Keratinocyte (primary cell): ENCODE measurements at regions not wholly inside any gene's neighbourhood (a gene's known extent, or its start where the extent isn't known, plus 50 kb on each side); places are given as distances from the start of the nearest gene placed in this dataset.

ENCODE experiments used
- DNase-seq: peaks from one replicate; pipeline ENCODE4 v3.0.0-alpha.2; 2011; ENCODE audit warnings: low read depth, missing footprints, low spot score
- FAIRE-seq: peaks from 2 replicates; lab custom pipeline; 2011; peaks lifted over from hg19 to GRCh38; lab: Jason Lieb, UNC
- H2AFZ ChIP-seq: 2 replicates; pipeline ENCODE4 v1.6.0; 2012; ENCODE audit warnings: low read length, control low read depth, inconsistent platforms; ENCODE audit not compliant: control insufficient read depth
- H3K27ac ChIP-seq: 2 replicates; pipeline ENCODE4 v1.5.1; 2011; ENCODE audit warnings: low read length; ENCODE audit not compliant: control insufficient read depth, insufficient read depth
- H3K27me3 ChIP-seq: 3 replicates; pipeline ENCODE4 v1.6.0; 2011; ENCODE audit warnings: low read length; ENCODE audit not compliant: control insufficient read depth, insufficient read depth; ENCODE audit errors: extremely low read depth
- H3K36me3 ChIP-seq, 2 experiments: 2 replicates in 1 of 2; 3 replicates in 1 of 2; pipeline ENCODE4 v1.5.1; 2011; ENCODE audit warnings: low read length in 2 of 2, mild to moderate bottlenecking in 1 of 2; ENCODE audit not compliant: control insufficient read depth in 2 of 2, insufficient read depth in 2 of 2; ENCODE audit errors: extremely low read depth in 1 of 2
- H3K4me1 ChIP-seq: 3 replicates; pipeline ENCODE4 v1.5.1; 2011; ENCODE audit warnings: low read length; ENCODE audit not compliant: control insufficient read depth, insufficient read depth; ENCODE audit errors: extremely low read depth
- H3K4me2 ChIP-seq: 3 replicates; pipeline ENCODE4 v1.6.0; 2011; ENCODE audit warnings: low read depth, low read length; ENCODE audit not compliant: control insufficient read depth, insufficient read depth; ENCODE audit errors: extremely low read depth
- H3K4me3 ChIP-seq, 3 experiments: fragments of 200-600 bp in 1 of 3; sonication (generic) in 1 of 3; 2 replicates in 2 of 3; 3 replicates in 1 of 3; pipeline ENCODE4 v1.5.1; 2011 to 2016; ENCODE audit warnings: low read length in 3 of 3, mild to moderate bottlenecking in 3 of 3, control low read depth in 2 of 3, inconsistent platforms in 1 of 3, low read depth in 1 of 3, mixed read lengths in 1 of 3, mixed run types in 1 of 3, moderate library complexity in 1 of 3; ENCODE audit not compliant: control insufficient read depth in 2 of 3, insufficient read depth in 2 of 3; ENCODE audit errors: extremely low read depth in 1 of 3
- H3K79me2 ChIP-seq: 2 replicates; pipeline ENCODE4 v1.6.0; 2012; ENCODE audit warnings: low read length; ENCODE audit not compliant: control insufficient read depth, insufficient read depth
- H3K9ac ChIP-seq: 3 replicates; pipeline ENCODE4 v1.6.0; 2011; ENCODE audit warnings: low read length; ENCODE audit not compliant: control insufficient read depth, insufficient read depth; ENCODE audit errors: extremely low read depth
- H3K9me1 ChIP-seq: 3 replicates; pipeline ENCODE4 v1.6.0; 2011; ENCODE audit warnings: low read length; ENCODE audit not compliant: control insufficient read depth, insufficient read depth; ENCODE audit errors: extremely low read depth
- H3K9me3 ChIP-seq: 2 replicates; pipeline ENCODE4 v1.5.1; 2012; ENCODE audit warnings: low read depth, low read length; ENCODE audit not compliant: control insufficient read depth
- H4K20me1 ChIP-seq: 3 replicates; pipeline ENCODE4 v1.6.0; 2011; ENCODE audit warnings: low read length; ENCODE audit not compliant: control insufficient read depth, insufficient read depth; ENCODE audit errors: extremely low read depth
- CTCF ChIP-seq, 3 experiments: IDR thresholded peaks in 1 of 3; conservative IDR thresholded peaks in 1 of 3; optimal IDR thresholded peaks in 1 of 3; 2 replicates in 2 of 3; 3 replicates in 1 of 3; pipeline versions ENCODE3 to v1.5.1; 2011; ENCODE audit warnings: low read length in 3 of 3, mild to moderate bottlenecking in 3 of 3, moderate library complexity in 2 of 3, control low read depth in 1 of 3, inconsistent platforms in 1 of 3; ENCODE audit not compliant: insufficient read depth in 2 of 3; ENCODE audit errors: extremely low read depth in 1 of 3
- EZH2 ChIP-seq: IDR thresholded peaks from one replicate; pipeline ENCODE4 v1.6.1; 2012; ENCODE audit warnings: inconsistent platforms, mild to moderate bottlenecking, low read length, moderate library complexity
- dilution Hi-C: fragments of 300-500 bp; cut with MboI; formaldehyde crosslinking; loops from one replicate; pipeline ENCODE4 v1.7.0; 2020; ENCODE audit warnings: low sequenced_read_pairs; ENCODE audit not compliant: extremely low pct_ligation_motif_present

GRCh38 chr18:67596003-67596402 is 79.5 kb upstream of the DSEL start:
- Histone ChIP-seq H4K20me1 (no peaks in the 10 kb centered on the region), H3K4me1 (peaks cover 9% of the 10 kb centered on the region), H3K36me3 (no peaks in the 10 kb centered on the region), H3K4me3 (no peak overlapping the region), H3K9ac (no peak overlapping the region), H3K9me3 (no peaks in the 10 kb centered on the region), H2AFZ (no peak overlapping the region), H3K9me1 (no peaks in the 10 kb centered on the region), H3K27me3 (no peaks in the 10 kb centered on the region), H3K27ac (no peak overlapping the region), H3K4me2 (no peak overlapping the region), H3K79me2 (no peaks in the 10 kb centered on the region)
- FAIRE-seq: no peak
- no peak for TF ChIP-seq EZH2
- TF ChIP-seq CTCF (optimal IDR thresholded peaks at IDR 0.05 in 1 of 3, IDR thresholded peaks at IDR 0.05 in 1 of 3, conservative IDR thresholded peaks at IDR 0.05 in 1 of 3; ENCODE audit: extremely low read depth in 1 of 3, insufficient read depth in 2 of 3, low read length in 3 of 3): no peak
- dilution Hi-C loops: no loop called here
- no peak for DNase-seq

- H3K9me3 ChIP-seq: no peaks in the 10 kb centered on the region
- DNase-seq: no peak
- no peak for TF ChIP-seq CTCF (optimal IDR thresholded peaks at IDR 0.05 in 1 of 3, IDR thresholded peaks at IDR 0.05 in 1 of 3, conservative IDR thresholded peaks at IDR 0.05 in 1 of 3; ENCODE audit: extremely low read depth in 1 of 3, insufficient read depth in 2 of 3, low read length in 3 of 3)
- TF ChIP-seq EZH2: no peak
- H3K79me2 ChIP-seq: no peaks in the 10 kb centered on the region
- H3K9ac ChIP-seq: no peak overlapping the region
- no peaks in the 10 kb centered on the region for H3K36me3 ChIP-seq
- dilution Hi-C loops: no loop called here
- H4K20me1 ChIP-seq: no peaks in the 10 kb centered on the region
- H3K4me3 ChIP-seq: no peak overlapping the region
- no peaks in the 10 kb centered on the region for H3K4me1 ChIP-seq
- no peak overlapping the region for H3K4me2 ChIP-seq
- H3K27ac ChIP-seq: no peak overlapping the region
- no peak overlapping the region for H2AFZ ChIP-seq
- H3K27me3 ChIP-seq: no peaks in the 10 kb centered on the region
- no peaks in the 10 kb centered on the region for H3K9me1 ChIP-seq
- no peak for FAIRE-seq
Measured at GRCh38 chr18:67590571-67591141, 74.1 kb upstream of the DSEL start.
